GM06990 (cell line): ENCODE measurements at regions not wholly inside any gene's neighbourhood (a gene's known extent, or its start where the extent isn't known, plus 50 kb on each side); places are given as distances from the start of the nearest gene placed in this dataset.

Experiments
- DNase-seq: peaks from one replicate; pipeline ENCODE4 v3.0.0-alpha.2; 2011; ENCODE audit not compliant: insufficient read length; ENCODE audit errors: extremely low read depth
- H3K27me3 ChIP-seq: replicated peaks from 2 replicates; pipeline ENCODE4 v1.6.0; 2011; ENCODE audit warnings: low read length; ENCODE audit not compliant: control insufficient read depth, insufficient read depth
- H3K36me3 ChIP-seq: 2 replicates; pipeline ENCODE4 v1.5.1; 2011; ENCODE audit warnings: low read length; ENCODE audit not compliant: control insufficient read depth, insufficient read depth
- H3K4me3 ChIP-seq: replicated peaks from 2 replicates; pipeline ENCODE4 v1.5.1; 2011; ENCODE audit warnings: low read depth, mild to moderate bottlenecking, control low read depth, low read length
- TF ChIP-seq, protein P1 (sequence below): IDR thresholded peaks from 2 replicates; pipeline ENCODE4 v1.5.1; 2011; ENCODE audit warnings: low read length, control low read depth, mild to moderate bottlenecking, inconsistent platforms; ENCODE audit not compliant: insufficient read depth, poor library complexity, severe bottlenecking

DNA sequence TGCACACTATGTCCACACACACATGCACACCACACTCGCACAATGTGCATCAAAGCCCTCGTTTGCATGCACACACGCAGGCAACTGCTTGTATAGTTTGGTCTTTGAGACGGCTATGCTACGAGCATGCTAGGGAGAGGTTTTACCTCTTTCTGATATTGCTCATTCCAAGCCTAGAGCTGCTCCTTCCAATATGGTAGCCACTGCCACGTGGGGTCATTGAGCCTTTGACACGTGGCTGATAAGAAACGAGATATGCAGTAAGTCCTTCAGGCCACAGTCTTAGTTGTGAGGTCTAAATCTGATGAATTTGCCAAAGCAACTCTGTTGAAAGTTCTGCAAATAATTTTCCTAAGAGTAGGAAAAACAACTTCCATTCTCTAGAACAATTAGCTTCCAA lies 204.4 kb downstream of the KLF6 start:
- Histone ChIP-seq H3K36me3 (no peaks in the 10 kb centered on the region), H3K4me3 (no peak overlapping the region), H3K27me3 (no peaks in the 10 kb centered on the region; the same call in 1 of the 2 replicates)
- no peak for DNase-seq
- TF ChIP-seq, protein P1, sequence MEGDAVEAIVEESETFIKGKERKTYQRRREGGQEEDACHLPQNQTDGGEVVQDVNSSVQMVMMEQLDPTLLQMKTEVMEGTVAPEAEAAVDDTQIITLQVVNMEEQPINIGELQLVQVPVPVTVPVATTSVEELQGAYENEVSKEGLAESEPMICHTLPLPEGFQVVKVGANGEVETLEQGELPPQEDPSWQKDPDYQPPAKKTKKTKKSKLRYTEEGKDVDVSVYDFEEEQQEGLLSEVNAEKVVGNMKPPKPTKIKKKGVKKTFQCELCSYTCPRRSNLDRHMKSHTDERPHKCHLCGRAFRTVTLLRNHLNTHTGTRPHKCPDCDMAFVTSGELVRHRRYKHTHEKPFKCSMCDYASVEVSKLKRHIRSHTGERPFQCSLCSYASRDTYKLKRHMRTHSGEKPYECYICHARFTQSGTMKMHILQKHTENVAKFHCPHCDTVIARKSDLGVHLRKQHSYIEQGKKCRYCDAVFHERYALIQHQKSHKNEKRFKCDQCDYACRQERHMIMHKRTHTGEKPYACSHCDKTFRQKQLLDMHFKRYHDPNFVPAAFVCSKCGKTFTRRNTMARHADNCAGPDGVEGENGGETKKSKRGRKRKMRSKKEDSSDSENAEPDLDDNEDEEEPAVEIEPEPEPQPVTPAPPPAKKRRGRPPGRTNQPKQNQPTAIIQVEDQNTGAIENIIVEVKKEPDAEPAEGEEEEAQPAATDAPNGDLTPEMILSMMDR = no peak

DNA sequence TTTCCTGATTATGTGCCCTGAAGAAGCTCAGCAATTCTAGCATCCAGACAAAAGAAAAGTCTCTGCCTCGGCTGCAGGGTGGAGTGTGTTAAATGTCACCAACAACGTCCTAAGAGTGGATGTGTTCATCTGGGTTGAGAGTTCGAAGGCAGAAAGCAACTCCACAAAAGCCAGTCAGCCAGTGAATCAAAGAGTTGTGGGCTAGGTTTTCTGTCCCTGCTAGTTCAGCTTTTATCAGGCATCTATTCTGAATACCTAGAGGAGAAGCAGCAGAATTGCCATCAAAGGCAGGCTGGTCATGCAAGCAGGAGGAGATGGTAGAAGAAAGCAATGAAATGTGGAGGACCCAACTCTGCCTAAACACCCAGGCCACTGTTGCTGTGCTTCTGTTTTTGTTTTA lies 205.2 kb downstream of the KLF6 start:
- Histone ChIP-seq H3K27me3 (no peaks in the 10 kb centered on the region; the same call in 1 of the 2 replicates), H3K36me3 (no peaks in the 10 kb centered on the region), H3K4me3 (no peak overlapping the region)
- TF ChIP-seq, protein P1 = no peak
- no peak for DNase-seq

DNA sequence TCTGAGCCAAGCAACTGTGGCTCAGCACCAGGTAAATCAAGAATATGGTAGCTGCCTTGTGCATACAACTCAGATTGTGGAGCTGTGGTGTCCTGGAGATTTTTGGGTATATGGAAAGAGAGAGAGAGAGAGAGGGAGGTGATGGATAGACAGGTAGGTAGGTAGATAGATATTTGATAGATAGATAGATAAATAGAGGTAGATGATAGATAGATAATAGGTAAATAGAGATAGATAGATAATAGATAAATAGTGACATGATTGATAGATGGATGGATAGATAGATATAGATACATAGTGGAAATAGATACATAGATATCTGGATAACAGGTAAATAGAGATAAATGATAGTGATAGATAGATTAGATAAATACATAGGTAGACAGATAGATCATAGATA lies 206.3 kb downstream of the KLF6 start:
- DNase-seq = no peak
- Histone ChIP-seq H3K27me3 (no peaks in the 10 kb centered on the region), H3K36me3 (no peaks in the 10 kb centered on the region), H3K4me3 (no peak overlapping the region)
- TF ChIP-seq, protein P1 = no peak

DNA sequence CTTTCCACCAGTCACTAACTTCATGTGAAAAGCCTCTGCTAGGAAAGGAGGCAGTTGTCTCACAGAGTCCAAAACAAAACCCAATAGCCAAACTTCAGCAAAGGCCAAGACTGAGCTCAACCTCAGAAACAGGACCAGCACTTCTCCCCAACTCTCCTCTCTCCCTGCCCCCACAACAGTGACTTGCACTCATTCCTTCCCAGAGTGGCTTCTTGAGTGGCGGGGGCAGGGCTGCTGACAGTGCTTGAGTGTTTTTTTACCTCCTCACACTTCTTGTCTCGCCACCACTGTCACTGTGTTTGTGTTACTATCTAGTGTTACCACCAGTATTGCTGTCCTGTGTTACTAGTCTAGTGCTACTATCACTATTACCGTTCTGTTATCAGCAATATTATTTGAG lies 206.8 kb downstream of the KLF6 start:
- Histone ChIP-seq H3K36me3 (no peaks in the 10 kb centered on the region), H3K4me3 (no peak overlapping the region), H3K27me3 (no peaks in the 10 kb centered on the region)
- DNase-seq = no peak
- TF ChIP-seq, protein P1 = no peak

DNA sequence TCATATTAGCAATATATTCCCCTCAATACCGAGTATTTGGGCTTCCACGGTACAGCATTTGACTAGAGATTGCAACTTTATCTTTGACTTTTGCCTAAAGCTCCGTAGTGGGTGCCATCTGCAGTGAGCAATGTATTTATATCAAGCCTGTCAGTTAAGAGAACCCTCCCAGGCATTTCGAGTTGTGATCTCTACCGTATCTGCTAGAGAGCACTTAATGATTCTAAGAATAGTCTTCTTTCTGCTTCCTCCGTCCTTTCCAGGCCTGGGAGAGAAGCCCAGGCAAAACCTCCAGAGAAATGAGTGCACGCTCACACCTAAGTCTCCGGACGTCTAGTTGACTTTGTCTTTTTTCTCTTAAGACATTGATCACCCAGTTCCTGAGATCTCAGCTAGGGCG lies 210.6 kb downstream of the KLF6 start:
- TF ChIP-seq, protein P1 = no peak
- Histone ChIP-seq H3K4me3 (no peak overlapping the region), H3K36me3 (no peaks in the 10 kb centered on the region), H3K27me3 (no peaks in the 10 kb centered on the region)
- DNase-seq = no peak

- H3K27me3 ChIP-seq = no peaks in the 10 kb centered on the region
- no peak for DNase-seq
- TF ChIP-seq, protein P1 = no peak
- H3K4me3 ChIP-seq = no peak overlapping the region
- H3K36me3 ChIP-seq = no peaks in the 10 kb centered on the region
Observed at GRCh38 chr10:3573498-3573897, 211.5 kb downstream of the KLF6 start.
